Vagina (tissue), 2 donors: ENCODE measurements at regions not wholly inside any gene's neighbourhood (a gene's known extent, or its start where the extent isn't known, plus 50 kb on each side); places are given as distances from the start of the nearest gene placed in this dataset.

Experiments used
- DNase-seq, 2 donors: peaks; one replicate each; pipeline ENCODE4 v3.0.0-alpha.2; 2017; ENCODE audit errors: extremely low spot score in 2 of 2
- H3K27ac ChIP-seq: fragments of 200-600 bp; sonication (generic); one replicate; pipeline ENCODE4 v1.5.1; 2019
- H3K27me3 ChIP-seq: fragments of 200-600 bp; sonication (generic); one replicate; pipeline ENCODE4 v1.5.1; 2019
- H3K36me3 ChIP-seq, 2 donors: fragments of 200-600 bp; sonication (generic); one replicate each; pipeline ENCODE4 v1.5.1; 2017 to 2019
- H3K4me1 ChIP-seq: fragments of 200-600 bp; sonication (generic); one replicate; pipeline ENCODE4 v1.5.1; 2019
- H3K4me3 ChIP-seq, 2 donors: fragments of 200-600 bp; sonication (generic); 1 replicate in 1 of 2; 2 replicates in 1 of 2; pipeline ENCODE4 v1.5.1; 2016 to 2019
- H3K9me3 ChIP-seq: fragments of 200-600 bp; sonication (generic); one replicate; pipeline ENCODE4 v1.5.1; 2019
- POLR2A ChIP-seq, 2 donors: fragments of 450-650 bp; IDR thresholded peaks; one replicate each; pipeline ENCODE4 v1.6.1; 2017; ENCODE audit warnings: antibody characterized with exemption in 2 of 2, mild to moderate bottlenecking in 2 of 2, moderate library complexity in 2 of 2
- POLR2AphosphoS5 ChIP-seq, 2 donors: sonication (generic); formaldehyde crosslinking; IDR thresholded peaks; one replicate each; pipeline ENCODE4 v1.9.0; 2017; ENCODE audit warnings: antibody characterized with exemption in 2 of 2, mild to moderate bottlenecking in 2 of 2, low read depth in 1 of 2; ENCODE audit not compliant: insufficient read depth in 1 of 2
- intact Hi-C: fragments of 100-400 bp; cut with DNase I; formaldehyde crosslinking; loops from one replicate; pipeline ENCODE4 v1.15.1; 2023
- TF ChIP-seq, protein P1 (sequence below), 3 experiments: fragments of 450-650 bp in 2 of 3; fragments of 200-600 bp in 1 of 3; sonication (generic) in 1 of 3; IDR thresholded peaks; one replicate each; pipeline ENCODE4 v1.5.1; 2017 to 2019; ENCODE audit warnings: antibody characterized with exemption in 3 of 3, mild to moderate bottlenecking in 2 of 3, moderate library complexity in 2 of 3

DNA sequence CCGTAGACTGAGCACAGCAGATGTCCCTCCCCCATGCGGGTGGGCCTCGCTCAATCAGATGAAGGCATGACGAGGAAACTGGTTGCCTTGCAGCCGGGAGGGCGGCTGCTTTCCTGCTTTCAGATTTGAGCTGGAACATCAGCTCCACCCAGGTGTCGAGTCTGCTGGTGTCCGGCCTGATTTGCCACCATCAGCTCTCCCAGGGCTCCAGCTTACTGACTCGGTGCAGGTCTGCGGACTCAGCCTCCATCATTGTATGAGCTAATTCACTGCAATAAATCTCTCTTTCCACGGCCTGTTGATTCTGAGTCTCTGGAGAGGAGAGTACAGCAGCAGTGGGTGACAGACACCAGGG lies 156.2 kb downstream of the KIF26A start:
- H3K27ac ChIP-seq, result no peak overlapping the region
- no peaks in the 10 kb centered on the region for H3K9me3 ChIP-seq
- no peaks in the 10 kb centered on the region for H3K4me1 ChIP-seq
- no peak for DNase-seq
- H3K36me3 ChIP-seq, result no peaks in the 10 kb centered on the region
- intact Hi-C loops, result no loop called here
- no peak overlapping the region for H3K4me3 ChIP-seq
- no peaks in the 10 kb centered on the region for H3K27me3 ChIP-seq
- no peak for TF ChIP-seq POLR2A (IDR thresholded peaks at IDR 0.05)
- TF ChIP-seq POLR2AphosphoS5 (IDR thresholded peaks at IDR 0.05; ENCODE audit: insufficient read depth in 1 of 2, low read depth in 1 of 2), result no peak
- TF ChIP-seq, protein P1, sequence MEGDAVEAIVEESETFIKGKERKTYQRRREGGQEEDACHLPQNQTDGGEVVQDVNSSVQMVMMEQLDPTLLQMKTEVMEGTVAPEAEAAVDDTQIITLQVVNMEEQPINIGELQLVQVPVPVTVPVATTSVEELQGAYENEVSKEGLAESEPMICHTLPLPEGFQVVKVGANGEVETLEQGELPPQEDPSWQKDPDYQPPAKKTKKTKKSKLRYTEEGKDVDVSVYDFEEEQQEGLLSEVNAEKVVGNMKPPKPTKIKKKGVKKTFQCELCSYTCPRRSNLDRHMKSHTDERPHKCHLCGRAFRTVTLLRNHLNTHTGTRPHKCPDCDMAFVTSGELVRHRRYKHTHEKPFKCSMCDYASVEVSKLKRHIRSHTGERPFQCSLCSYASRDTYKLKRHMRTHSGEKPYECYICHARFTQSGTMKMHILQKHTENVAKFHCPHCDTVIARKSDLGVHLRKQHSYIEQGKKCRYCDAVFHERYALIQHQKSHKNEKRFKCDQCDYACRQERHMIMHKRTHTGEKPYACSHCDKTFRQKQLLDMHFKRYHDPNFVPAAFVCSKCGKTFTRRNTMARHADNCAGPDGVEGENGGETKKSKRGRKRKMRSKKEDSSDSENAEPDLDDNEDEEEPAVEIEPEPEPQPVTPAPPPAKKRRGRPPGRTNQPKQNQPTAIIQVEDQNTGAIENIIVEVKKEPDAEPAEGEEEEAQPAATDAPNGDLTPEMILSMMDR (IDR thresholded peaks at IDR 0.05), result no peak

DNA sequence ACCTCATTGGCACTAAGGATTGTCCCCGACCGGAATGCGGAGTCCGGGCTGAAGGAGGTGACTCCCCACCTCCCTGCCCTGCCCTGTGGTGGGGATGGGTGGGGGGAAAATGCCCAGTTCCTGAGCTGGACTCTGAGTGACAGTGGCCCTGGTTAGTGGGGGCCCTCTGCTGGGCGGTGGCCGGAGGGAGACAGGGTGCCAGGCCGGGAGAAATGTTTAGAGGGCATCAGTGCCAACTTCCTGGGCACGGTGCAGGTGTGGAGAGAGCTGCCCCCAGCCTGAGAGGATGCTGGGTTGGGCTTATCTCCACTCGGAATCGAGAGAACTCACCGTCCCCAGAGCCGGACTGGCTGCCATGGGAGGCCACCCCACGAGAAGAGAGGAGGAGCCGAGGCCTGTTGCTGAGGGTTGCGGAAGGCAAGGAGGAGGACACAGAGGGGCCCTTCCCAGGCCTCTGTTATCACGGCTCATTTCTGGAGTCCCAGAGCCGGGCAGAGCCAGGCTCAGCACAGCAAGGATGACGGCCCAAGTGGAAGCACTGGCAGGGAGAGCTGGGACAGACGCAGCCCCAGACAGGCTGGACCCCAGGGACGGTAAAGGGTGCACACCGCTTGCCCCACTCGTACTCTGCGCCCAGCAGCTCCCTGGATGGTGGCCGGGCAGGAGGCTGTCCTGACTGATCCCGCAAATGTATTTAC lies 156.7 kb downstream of the KIF26A start:
- intact Hi-C loops, result no loop called here
- Histone ChIP-seq H3K36me3 (no peaks in the 10 kb centered on the region), H3K27ac (no peak overlapping the region), H3K4me1 (no peaks in the 10 kb centered on the region), H3K27me3 (no peaks in the 10 kb centered on the region), H3K4me3 (no peak overlapping the region), H3K9me3 (no peaks in the 10 kb centered on the region)
- no peak for DNase-seq
- TF ChIP-seq POLR2AphosphoS5 (IDR thresholded peaks at IDR 0.05; ENCODE audit: insufficient read depth in 1 of 2, low read depth in 1 of 2) (no peak), POLR2A (IDR thresholded peaks at IDR 0.05) (no peak)
- TF ChIP-seq, protein P1 (IDR thresholded peaks at IDR 0.05), result no peak

- Histone ChIP-seq H3K9me3 (no peaks in the 10 kb centered on the region), H3K27me3 (no peaks in the 10 kb centered on the region), H3K27ac (no peak overlapping the region), H3K4me3 (no peak overlapping the region), H3K36me3 (no peaks in the 10 kb centered on the region), H3K4me1 (no peaks in the 10 kb centered on the region)
- TF ChIP-seq POLR2A (IDR thresholded peaks at IDR 0.05) (no peak), POLR2AphosphoS5 (IDR thresholded peaks at IDR 0.05; ENCODE audit: insufficient read depth in 1 of 2, low read depth in 1 of 2) (no peak)
- TF ChIP-seq, protein P1 (IDR thresholded peaks at IDR 0.05), result no peak
- intact Hi-C loops, result no loop called here
- DNase-seq, result no peak
Measured at GRCh38 chr14:104295681-104296387, 157.4 kb downstream of the KIF26A start.

DNA sequence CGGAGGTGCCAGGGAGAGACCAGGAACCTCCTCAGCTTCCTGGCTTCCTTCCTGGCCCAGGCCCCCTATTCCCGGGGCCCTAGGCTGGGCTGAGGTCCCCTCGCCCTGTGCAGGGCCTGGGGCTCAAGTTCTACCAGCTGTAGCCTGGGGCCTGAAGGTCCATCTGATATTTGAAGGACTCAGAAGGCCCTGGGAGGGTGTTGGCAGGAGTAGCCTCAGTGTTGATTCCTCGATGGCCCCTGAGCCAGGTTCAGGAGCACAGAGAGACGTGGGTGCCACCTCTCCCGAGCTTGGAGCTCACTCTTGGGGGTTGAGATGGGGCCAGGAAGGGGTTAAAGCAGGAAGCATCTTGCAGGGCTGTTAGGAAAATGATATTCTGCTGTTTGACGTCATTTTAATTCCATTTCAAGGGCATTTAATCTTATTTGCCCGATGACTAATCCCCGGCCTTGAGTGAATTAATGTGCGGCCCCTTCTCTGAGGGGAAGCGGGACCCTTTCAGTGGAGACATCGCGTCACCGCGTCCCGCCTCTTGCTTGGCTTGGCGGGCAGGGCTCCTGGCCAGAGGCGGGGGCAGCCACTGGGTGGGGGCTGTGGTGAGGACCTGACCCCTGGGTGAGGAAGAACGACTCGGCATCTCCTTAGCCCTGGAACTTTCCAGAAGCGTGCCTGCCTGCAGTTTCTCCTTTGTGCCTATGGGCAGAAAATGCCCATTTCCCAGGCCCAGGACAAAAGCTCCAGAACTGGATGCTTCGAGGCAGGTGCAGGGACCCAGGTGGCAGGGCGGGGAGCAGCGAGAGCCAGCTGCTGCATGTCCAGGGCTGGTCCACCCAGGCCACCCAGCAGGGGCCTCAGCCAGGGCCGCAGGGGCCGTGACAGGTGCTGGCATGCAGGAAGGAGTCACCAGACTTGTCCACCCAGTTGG lies 158.3 kb downstream of the KIF26A start:
- no peak overlapping the region for H3K27ac ChIP-seq
- intact Hi-C loops, result no loop called here
- no peaks in the 10 kb centered on the region for H3K27me3 ChIP-seq
- no peak overlapping the region for H3K4me3 ChIP-seq
- no peaks in the 10 kb centered on the region for H3K4me1 ChIP-seq
- no peaks in the 10 kb centered on the region for H3K9me3 ChIP-seq
- TF ChIP-seq POLR2A (IDR thresholded peaks at IDR 0.05) (no peak), POLR2AphosphoS5 (IDR thresholded peaks at IDR 0.05; ENCODE audit: insufficient read depth in 1 of 2, low read depth in 1 of 2) (no peak)
- TF ChIP-seq, protein P1 (IDR thresholded peaks at IDR 0.05), result no peak
- H3K36me3 ChIP-seq, result no peaks in the 10 kb centered on the region
- no peak for DNase-seq
